ENCODE measurements at regions not wholly inside any gene's neighbourhood (a gene's known extent, or its start where the extent isn't known, plus 50 kb on each side); places are given as distances from the start of the nearest gene placed in this dataset.
A peak's percentile ranks its signal among the peaks of the same experiment; 100 is the strongest.
"Not testable (repeated sequence)": the region's sequence is repeated elsewhere in the genome, so short reads cannot be mapped to it uniquely, and the experiment has no call there.

DNA sequence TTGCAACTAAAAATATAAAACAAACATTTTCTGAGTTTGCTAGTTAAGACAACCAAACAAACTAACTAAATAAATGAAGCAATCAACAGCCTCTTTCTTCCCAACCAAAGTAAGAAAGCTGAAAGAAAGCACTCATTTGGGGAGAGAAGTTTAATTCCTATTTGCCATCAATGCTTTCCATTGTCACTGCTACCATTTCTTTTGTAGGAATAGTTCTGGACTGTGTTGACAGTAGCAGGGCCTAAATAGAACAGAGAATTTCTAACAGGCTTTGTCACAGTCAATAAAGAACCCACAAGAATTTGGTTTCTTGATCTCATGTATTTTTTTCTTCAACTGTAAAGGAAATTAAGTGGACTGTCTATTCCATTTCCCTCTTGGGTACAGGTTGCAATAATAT, 1886.4 kb upstream of the TENM3 start:
- DNase-seq (ENCODE audit: low read depth): no peak

DNA sequence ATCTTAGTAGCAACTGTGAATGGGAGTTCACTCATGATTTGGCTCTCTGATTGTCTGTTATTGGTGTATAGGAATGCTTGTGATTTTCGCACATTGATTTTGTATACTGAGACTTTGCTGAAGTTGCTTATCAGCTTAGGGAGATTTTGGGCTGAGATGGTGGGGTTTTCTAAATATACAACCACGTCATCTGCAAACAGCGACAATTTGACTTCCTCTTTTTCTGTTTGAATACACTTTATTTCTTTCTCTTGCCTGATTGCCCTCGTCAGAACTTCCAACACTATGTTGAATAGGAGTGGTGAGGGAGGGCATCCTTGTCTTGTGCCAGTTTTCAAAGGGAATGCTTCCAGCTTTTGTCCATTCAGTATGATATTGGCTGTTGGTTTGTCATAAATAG, 1883.1 kb upstream of the TENM3 start:
- DNase-seq (ENCODE audit: low read depth): not testable (repeated sequence)

DNA sequence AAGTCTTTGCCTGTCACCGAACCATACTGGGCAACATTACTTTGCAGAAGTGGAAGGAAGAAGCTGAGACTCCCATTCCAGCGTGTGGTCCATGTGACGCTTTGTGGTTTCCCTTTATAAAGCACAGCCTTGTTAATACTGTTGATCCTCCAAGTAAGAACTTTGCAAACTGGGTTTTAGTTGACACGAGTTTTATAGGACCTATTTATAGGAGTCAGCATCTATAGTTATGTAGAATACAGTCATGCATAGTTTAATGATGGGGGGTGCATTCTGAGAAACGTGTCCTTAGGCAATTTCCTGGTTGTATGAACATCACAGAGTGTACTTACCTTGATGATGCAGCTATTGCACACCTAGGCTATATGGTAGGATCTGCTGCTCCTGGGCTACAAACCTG, 1879.4 kb upstream of the TENM3 start:
- DNase-seq (ENCODE audit: low read depth): no peak

DNA sequence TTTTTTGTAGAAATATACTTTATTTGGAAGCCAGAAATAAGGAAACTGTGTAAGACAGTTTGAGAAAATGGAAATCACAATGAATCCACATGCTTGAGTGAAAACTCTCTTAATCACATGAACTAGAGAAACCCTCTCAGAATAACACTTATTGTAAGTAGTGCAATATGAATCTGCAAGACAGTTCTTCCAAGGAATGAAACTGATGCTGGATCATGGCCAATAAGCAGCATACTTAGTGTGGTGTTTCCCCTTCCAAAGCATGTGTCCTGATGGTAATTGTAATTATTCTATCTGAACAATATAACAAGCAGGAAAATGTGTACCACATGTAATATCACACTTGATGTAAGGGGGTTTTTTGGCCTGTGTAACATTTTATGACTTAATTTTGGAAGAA, 1870.5 kb upstream of the TENM3 start:
- DNase-seq (ENCODE audit: low read depth): no peak

DNA sequence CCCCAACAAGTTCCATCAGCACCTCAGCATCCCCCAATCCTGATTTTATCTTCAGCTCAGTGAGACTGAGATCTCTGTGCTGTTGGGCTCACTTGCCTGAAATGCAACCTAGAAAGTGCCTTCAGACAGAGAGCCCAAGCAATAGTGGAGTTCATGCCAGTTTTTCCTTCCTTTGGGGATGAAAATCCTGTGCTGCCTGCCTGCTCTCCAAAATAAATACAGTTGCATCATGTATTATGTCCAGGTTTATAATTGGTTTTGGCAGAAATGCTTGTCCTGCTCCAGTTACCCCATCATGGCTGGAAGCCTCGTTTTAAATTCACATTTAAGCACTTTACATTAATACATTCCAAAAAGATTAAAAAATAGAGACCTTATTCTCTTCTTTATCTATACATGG, 1865.5 kb upstream of the TENM3 start:
- no peak for DNase-seq (ENCODE audit: low read depth)

DNA sequence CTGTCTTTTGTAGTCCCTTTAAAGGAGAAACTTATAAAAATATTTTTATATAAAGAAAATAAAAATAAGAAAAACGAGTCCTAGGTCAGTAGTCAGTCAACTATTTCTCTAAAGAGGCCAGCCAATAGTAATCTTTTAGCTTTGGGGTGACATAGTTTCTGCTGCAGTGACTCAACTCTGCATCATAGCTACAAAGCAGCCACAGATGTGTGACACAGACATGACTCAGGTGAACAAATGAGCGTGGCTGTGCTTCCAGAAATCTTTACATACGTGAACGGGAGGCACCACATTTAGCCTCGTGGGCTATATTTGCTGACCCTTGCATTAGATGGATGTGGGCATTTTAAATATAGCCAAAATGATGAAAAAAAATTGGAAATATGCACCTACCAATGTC, 1862.5 kb upstream of the TENM3 start:
- peak; percentile 68 for DNase-seq (ENCODE audit: low read depth)

DNA sequence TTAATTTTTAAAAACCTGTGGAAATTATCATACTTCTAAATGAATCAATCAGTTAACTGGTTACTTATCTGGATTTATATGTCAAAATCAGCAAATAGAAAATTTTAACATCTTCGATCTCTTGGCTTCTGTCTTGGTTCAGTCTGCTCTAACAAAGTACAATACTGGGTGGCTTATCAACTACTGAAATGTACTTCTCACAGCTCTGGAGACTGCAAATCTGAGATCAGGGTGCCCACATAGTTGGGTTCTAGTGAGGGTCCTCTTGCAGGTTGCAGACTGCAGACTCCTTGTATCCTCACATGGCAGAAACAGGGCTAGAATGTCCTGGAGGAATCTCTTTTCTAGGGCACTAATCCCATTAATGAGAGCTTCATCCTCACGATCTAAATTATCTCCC, 1851.6 kb upstream of the TENM3 start:
- no peak for DNase-seq (ENCODE audit: low read depth)

DNA sequence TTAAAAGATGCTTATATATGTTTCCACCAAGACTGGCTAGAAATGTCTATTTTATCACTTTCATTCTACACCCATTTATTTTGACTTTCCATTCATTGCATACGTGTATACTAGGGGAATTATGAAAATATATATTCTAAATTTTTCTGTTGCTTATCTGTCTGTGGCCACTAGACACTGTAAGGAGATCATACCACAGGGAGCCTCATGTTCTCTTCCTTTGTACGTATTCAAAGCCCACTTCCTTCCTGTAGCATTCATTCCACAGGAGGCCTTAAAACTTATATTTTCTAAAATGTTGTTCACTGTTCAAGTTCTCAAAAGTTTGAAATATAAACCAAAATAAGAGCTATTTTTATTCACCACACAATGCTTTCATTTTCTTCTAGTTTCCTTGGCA, 1848.9 kb upstream of the TENM3 start:
- no peak for DNase-seq (ENCODE audit: low read depth)

DNA sequence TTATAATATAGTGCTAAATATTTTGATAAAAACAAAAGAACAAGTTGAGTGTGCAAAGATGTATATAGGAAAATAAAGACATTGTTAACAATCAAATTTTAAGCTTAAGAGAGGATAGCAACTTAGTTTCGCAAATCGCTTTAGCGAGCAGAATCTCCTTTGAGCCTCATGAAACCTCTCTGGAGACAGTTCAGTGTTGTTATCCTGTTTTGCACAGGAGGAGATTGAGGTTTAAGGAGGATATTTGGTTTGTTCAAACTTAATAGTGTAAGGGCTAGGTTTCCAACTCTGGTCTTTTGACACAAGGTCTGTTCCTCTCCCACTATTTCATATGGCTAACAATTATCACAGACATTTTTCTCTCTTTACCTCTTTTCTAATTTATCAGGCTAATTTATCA, 1848.5 kb upstream of the TENM3 start:
- no peak for DNase-seq (ENCODE audit: low read depth)

DNA sequence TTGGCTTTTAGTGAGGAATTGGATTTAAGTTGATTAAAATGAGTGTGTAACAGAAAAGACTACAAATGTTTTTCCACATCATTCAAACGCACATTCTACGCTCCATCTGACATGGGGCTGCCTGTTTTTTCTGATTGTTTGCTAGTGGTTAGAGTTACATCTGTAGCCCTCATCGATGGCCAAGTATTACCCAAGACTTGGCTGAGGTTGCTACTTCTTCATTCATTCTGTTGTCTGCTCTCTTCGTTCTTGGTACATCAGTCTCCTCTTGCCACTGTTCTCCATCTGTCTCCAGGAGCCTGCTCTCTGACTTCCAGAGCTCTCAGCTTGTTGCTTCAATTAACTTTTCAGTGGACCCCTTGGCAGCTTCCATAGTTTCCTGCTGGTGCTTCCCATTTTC, 1844.6 kb upstream of the TENM3 start:
- DNase-seq (ENCODE audit: low read depth): no peak

DNA sequence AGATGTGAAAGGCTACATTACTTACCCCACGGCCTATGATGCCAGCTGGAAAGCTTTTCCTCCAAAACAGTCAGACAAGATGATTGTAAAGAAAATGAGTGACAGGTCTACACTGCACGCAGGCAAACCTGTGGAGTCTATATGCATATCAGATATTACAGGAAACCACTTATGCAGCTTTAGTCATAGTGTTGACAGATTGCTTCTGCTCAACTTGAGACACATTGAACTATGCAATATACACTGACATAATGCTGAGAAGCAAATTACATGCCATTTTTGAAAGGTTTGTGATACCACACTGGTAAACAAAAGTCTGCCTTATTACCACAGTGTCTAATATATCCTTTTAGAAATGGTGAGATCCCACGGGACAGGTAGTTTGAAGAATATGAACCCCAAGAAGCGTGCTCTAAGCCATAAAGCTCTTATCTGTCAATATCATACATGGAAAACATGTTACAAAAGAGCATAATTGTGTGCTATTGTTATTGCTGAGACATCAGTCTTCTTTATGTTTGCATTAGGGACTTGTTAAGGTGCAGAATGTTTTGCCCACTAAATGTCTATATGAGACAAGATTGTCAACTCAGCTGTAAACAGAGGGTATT, 1835.8 kb upstream of the TENM3 start:
- no peak for DNase-seq (ENCODE audit: low read depth)

DNA sequence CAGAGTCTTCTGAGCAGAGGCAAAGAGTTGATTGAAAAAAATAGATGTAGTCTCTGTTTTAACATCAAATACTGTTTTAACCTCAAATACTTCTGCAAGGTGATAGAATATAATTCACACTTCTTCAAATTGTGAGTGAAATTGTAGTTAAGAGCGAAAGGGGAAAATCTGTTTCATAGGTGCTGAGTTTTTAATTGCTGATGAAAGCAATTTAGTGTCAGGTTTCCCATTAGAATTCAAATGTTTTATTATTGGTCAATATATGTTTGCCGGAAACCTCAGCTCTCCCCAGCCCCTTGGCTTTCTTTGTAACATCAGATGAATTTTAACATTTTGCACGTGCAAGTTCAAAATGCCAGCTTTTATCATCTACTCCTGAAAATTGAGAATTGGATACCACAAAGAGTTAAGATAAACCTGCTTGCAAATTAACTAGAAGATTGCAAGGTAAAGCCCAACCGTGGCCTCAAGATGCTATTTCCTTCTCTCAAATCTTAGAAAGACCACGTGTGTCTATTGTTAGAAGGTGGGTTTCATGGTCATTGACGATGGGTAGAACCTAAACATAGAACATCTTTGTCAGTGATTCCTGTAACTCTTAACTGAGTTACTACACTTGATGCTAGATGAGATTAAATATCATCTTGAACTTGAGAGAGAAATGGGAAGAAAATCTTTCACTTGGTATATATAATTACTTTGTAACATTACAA, 1824.2 kb upstream of the TENM3 start:
- DNase-seq (ENCODE audit: low read depth): no peak

DNA sequence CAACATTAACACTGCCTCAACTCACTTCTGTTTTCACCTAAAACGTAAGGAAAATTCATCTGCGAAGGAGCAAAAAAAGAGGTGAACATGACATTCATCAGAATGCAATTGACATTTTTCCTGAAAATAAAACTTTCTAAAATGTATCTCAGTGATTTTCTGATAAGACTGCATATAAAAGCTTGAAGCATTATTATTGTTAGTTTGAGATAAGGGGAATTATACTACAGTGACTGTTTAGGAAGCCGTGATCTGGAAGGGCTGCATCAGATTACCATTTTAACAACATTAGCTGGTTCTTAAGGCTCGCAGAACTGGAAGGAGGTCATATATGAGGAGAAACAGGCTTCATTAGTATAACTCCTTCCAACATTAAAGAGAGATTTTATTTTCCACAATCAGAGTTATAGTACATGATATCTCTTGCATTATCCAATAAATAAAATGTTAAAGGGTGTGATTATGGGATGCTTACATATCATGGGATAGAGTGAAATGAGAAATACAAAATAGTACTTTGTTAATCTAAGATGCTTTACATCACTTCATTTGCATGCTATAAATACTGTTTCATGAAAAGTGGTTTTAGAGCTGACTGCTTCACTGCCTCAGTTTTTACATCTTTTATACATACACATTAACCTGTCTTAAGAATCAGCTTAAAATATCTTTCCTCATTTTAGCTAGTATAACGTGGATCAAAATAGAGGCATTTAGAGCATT, 1820.1 kb upstream of the TENM3 start:
- no peak for DNase-seq (ENCODE audit: low read depth)

DNA sequence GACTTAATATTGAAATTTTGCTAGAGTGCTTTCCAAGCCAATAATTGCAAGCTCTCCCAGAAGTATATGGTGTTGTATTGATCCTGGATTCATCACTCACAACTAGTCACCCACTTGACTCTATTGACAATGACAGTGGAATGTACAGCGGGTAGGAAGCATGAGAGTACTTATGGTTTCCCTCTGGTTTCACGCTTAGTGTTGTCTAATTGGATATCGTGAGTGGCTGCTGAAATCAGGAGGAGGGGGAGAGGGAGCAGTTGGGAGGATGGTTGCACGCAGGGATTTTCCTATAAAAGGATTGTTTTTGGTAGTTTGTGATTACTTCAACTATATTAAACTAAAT, 1819.5 kb upstream of the TENM3 start:
- DNase-seq (ENCODE audit: low read depth): no peak

DNA sequence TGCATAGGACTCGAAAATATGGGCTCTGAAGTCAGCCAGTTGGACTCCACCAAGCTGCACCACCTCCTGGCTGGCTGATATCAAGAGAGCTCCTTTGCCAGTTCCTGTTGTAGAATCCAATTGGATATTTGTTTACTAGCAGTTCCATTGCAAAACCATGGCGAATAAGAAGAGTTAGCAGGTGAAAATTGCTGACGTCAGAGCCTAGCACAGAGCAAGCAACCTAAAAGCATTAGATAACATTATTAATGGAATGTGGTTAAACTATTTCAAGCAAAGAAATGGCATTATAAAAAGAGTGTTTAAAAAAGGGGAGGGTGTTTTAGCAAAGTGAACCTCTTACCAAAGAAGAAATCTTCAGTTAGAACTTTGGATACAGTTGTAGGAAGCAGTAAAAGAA, 1816.3 kb upstream of the TENM3 start:
- no peak for DNase-seq (ENCODE audit: low read depth)

DNA sequence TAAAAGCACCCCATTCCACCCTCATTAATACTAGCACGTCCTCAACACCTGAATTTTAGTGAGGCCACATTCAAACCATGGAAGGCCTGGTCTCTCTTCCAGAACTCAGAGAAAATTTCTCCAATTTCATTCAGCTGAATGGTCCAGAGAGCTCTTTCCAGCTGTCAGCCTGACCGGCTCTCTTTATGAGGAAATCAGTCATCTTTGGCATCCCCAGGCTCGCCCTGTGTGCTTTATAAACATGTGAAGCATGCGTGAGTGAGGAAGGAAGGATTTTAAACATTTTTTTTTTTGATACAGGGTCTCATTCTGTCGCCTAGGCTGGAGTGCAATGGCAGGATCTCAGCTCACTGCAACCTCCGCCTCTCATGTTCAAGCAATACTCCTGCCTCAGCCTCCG, 1812.9 kb upstream of the TENM3 start:
- DNase-seq (ENCODE audit: low read depth): no peak

DNA sequence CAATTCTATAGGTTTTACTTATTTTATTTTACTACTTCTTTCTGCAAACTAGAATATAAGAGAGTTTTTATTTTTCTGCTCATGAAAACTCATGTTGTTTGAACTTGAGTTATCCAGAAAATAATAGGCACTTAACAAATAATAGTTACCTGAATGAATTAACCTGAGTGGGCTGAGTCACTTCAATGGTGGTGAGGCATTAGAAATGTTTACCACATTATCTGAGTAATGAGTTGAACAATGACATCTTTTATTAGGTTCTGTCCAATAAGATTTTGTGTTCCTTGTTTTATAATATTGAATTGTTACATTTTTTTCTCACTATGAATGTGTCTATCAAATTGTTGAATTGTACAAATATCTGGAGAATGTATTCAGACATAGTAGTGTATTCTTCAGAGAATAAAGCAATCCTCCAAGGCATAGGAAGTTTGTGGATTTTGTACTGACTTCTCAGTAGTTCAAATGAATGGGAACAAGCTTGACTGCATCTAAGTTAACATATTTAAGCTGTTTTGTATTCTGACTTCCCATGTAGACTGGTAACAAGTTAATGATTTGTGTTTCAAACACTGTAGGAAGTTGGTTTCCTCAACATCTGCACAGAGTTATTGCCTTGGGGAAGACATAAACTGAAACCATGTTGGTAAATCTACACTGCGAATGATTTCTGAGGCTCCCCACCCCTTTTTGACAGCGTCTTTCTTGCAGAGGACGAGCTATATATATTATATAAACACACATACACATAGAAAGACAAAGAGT, 1808.9 kb upstream of the TENM3 start:
- no peak for DNase-seq (ENCODE audit: low read depth)

DNA sequence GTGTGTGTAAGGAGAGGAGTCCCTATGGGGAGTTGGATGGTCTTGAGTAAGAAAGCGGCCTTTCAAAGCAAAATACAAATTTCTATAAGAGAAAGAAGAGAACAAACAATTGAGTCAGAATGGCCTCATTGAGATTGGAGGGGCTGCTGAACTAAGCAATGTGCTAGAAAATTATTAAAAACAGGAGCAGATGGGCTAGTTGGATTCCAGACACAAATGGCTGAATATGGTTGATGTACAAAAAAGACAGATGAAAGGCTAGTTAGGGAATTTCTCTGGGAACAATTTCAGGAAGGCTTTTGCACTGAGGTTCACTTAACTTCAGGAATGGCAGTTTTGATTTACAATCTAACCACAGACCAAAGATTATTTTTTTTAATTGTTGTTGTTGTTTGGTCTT, 1806.8 kb upstream of the TENM3 start:
- no peak for DNase-seq (ENCODE audit: low read depth)

DNA sequence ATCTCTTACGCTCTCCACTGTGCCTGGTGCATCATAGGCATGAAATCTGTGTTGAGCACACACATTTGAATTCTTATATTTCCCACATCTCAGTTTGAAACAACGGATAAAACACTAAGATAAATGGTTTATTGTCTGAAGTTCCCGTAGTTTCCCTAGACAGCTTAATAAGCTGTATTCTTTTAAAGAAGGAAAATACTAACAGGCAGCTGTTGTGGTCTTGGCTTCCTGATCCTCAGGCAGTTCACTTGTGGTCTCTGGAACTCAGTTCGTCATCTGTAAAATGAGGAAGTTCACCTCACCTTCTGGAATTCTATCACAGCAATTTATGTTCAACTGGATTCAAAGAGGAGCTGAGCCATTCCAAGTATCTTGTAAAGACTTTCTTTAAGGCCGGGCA, 1805.6 kb upstream of the TENM3 start:
- no peak for DNase-seq (ENCODE audit: low read depth)

DNA sequence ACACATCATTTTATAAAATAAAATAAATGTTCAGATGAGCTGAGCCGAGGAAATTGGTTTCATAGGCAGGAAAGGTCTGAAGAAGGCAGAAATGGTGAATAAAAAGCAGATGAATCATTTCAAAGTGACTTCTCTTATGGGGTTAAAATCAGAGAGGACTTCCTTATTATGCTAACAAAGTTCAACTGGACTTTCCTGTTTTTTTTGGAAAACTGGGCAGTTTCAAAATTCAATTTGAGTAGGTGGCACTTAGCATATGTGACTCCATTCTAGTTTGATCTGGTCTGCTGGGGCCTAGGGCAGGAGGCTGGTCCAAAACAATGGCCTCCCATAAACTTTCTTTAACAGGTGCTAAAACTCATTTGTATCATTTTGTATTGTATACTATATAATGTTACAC, 1794.9 kb upstream of the TENM3 start:
- DNase-seq (ENCODE audit: low read depth): no peak

DNA sequence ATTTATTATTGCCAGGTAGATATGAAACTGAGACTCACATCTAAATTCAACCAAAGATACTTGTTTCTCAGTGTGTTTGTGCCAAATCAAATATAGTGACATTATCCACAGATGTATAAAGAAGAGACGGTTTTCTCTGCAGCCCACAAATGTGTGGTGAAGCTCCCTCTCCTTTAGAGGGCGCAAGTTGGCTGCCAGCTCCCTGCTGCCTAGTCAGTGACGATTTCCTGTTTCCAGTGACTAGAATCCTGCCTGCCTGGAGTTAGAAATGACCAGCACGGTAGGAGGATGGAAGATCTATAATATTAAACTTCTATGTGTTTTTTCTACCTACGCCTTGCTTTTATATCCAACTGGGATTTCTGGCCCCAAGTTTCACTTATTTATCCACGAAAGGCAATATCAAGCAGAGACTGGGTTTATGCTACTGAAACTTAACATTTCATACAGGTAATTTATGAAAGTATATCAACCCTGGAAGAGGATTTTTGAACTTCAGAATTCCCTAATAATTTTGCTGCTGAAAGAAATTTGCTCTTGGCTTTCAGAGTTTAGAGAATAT, 1793.7 kb upstream of the TENM3 start:
- DNase-seq (ENCODE audit: low read depth): peak; percentile 47

DNA sequence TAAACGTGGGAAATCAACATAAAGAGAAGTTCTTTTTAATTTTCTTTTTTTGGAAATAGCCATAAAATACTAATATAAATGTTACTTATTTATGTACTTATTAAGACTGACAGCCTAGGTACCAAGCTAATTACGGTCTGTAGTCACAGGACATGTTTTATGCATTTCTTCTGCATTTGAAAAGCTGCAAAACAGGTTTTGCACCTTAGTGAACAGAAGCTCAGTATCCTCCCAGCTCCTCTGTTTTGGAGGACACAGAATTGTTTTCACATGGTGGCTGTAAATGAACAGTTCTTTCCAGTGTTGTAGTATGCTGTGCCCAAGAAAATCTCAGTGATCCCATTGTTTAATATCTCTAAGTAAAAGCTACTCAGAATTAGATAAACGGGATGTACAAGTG, 1788.0 kb upstream of the TENM3 start:
- DNase-seq (ENCODE audit: low read depth): no peak
